Colonic mucosa (tissue), 4 donors: ENCODE measurements at regions not wholly inside any gene's neighbourhood (a gene's known extent, or its start where the extent isn't known, plus 50 kb on each side); places are given as distances from the start of the nearest gene placed in this dataset.

Source experiments
- DNase-seq: peaks from one replicate; pipeline ENCODE4 v3.0.0-alpha.2; 2020
- H3K27ac ChIP-seq: fragments of 200-600 bp; one replicate; pipeline ENCODE4 v1.8.0; 2021
- H3K27me3 ChIP-seq: fragments of 200-600 bp; one replicate; pipeline ENCODE4 v1.8.0; 2021
- H3K36me3 ChIP-seq: fragments of 200-600 bp; one replicate; pipeline ENCODE4 v1.8.0; 2021
- H3K4me1 ChIP-seq: fragments of 200-600 bp; one replicate; pipeline ENCODE4 v1.8.0; 2021; ENCODE audit warnings: mild to moderate bottlenecking
- H3K4me3 ChIP-seq: fragments of 200-600 bp; one replicate; pipeline ENCODE4 v1.8.0; 2021
- H3K9ac ChIP-seq, 2 donors: one replicate each; pipeline ENCODE4 v1.7.0; 2013; ENCODE audit warnings: control low read depth in 2 of 2, low read depth in 2 of 2, low read length in 2 of 2
- H3K9me3 ChIP-seq: fragments of 200-600 bp; one replicate; pipeline ENCODE4 v1.8.0; 2021
- intact Hi-C: fragments of 100-400 bp; cut with DNase I; formaldehyde crosslinking; loops from one replicate; pipeline ENCODE4 v1.14.1; 2022
- TF ChIP-seq, protein P1 (sequence below): fragments of 200-600 bp; IDR thresholded peaks from one replicate; pipeline ENCODE4 v1.8.0; 2022; ENCODE audit warnings: antibody characterized with exemption, mild to moderate bottlenecking
- donor health status: healthy.
- donor health status: DM: no; HTN: no; CAD: no.
- donor health status: DM: no; HTN: no; CAD: no.

DNA sequence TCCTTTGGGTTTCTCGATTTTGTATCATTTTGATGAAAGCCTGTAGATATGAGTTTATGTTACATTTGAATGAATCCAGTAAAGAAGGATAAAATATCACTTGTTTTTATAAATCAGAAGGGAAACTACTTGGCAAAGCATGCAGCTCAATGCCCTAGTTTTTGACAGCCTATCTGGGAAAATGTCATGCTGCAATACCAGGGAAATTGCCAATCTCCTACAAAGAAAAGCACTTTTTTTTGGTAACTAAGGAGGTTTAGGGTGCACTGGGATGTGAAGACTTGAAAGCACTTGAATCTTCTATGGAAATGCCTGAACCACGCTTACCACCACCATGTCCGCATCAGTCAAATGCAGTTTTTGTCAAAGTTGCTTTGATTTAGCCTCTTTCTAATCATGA is 446.9 kb upstream of the LRRC7 start:
- TF ChIP-seq, protein P1, sequence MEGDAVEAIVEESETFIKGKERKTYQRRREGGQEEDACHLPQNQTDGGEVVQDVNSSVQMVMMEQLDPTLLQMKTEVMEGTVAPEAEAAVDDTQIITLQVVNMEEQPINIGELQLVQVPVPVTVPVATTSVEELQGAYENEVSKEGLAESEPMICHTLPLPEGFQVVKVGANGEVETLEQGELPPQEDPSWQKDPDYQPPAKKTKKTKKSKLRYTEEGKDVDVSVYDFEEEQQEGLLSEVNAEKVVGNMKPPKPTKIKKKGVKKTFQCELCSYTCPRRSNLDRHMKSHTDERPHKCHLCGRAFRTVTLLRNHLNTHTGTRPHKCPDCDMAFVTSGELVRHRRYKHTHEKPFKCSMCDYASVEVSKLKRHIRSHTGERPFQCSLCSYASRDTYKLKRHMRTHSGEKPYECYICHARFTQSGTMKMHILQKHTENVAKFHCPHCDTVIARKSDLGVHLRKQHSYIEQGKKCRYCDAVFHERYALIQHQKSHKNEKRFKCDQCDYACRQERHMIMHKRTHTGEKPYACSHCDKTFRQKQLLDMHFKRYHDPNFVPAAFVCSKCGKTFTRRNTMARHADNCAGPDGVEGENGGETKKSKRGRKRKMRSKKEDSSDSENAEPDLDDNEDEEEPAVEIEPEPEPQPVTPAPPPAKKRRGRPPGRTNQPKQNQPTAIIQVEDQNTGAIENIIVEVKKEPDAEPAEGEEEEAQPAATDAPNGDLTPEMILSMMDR: no peak
- Histone ChIP-seq H3K36me3 (no peaks in the 10 kb centered on the region), H3K9me3 (no peaks in the 10 kb centered on the region), H3K27me3 (no peaks in the 10 kb centered on the region), H3K4me3 (no peak overlapping the region), H3K4me1 (no peaks in the 10 kb centered on the region), H3K27ac (no peak overlapping the region), H3K9ac (no peak overlapping the region)
- no peak for DNase-seq
- intact Hi-C loops: no loop called here

GRCh38 chr1:69121723-69122122 is 446.0 kb upstream of the LRRC7 start:
- no peak for DNase-seq
- intact Hi-C loops: no loop called here
- TF ChIP-seq, protein P1: no peak
- Histone ChIP-seq H3K4me1 (no peaks in the 10 kb centered on the region), H3K27me3 (no peaks in the 10 kb centered on the region), H3K27ac (no peak overlapping the region), H3K9me3 (no peaks in the 10 kb centered on the region), H3K36me3 (no peaks in the 10 kb centered on the region), H3K4me3 (no peak overlapping the region), H3K9ac (no peak overlapping the region)

DNA sequence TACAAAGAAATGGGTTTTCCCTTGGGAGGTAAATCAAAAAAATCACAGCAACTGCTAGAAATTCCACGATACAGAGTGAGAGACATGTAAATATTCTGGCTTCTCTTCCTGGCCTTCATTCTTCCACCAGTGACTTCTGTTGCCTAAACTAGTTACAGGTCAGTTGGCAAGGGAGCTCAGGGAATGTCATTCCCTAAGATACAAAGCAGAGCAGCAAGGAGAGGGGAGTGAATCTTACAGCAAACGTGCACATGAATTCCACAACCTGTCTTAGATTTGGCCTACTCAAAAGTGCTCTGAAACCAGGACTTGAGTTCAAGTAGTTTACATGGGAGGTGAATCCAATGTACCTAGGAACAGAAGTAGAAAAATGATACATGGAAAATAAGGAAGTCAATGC is 445.3 kb upstream of the LRRC7 start:
- Histone ChIP-seq H3K36me3 (no peaks in the 10 kb centered on the region), H3K4me3 (no peak overlapping the region), H3K27ac (no peak overlapping the region), H3K27me3 (no peaks in the 10 kb centered on the region), H3K9me3 (no peaks in the 10 kb centered on the region), H3K4me1 (no peaks in the 10 kb centered on the region), H3K9ac (no peak overlapping the region)
- intact Hi-C loops: no loop called here
- TF ChIP-seq, protein P1: no peak
- DNase-seq: no peak

GRCh38 chr1:69123486-69123885 is 444.2 kb upstream of the LRRC7 start:
- intact Hi-C loops: no loop called here
- H3K9ac ChIP-seq: no peak overlapping the region
- no peaks in the 10 kb centered on the region for H3K4me1 ChIP-seq
- TF ChIP-seq, protein P1: no peak
- no peaks in the 10 kb centered on the region for H3K36me3 ChIP-seq
- H3K27ac ChIP-seq: no peak overlapping the region
- no peak overlapping the region for H3K4me3 ChIP-seq
- no peaks in the 10 kb centered on the region for H3K27me3 ChIP-seq
- H3K9me3 ChIP-seq: no peaks in the 10 kb centered on the region
- no peak for DNase-seq

GRCh38 chr1:69126796-69127195 is 440.9 kb upstream of the LRRC7 start:
- Histone ChIP-seq H3K27ac (no peak overlapping the region), H3K4me3 (no peak overlapping the region), H3K36me3 (no peaks in the 10 kb centered on the region), H3K4me1 (no peaks in the 10 kb centered on the region), H3K27me3 (no peaks in the 10 kb centered on the region), H3K9ac (no peak overlapping the region), H3K9me3 (no peaks in the 10 kb centered on the region)
- TF ChIP-seq, protein P1: no peak
- intact Hi-C loops: no loop called here
- DNase-seq: no peak

DNA sequence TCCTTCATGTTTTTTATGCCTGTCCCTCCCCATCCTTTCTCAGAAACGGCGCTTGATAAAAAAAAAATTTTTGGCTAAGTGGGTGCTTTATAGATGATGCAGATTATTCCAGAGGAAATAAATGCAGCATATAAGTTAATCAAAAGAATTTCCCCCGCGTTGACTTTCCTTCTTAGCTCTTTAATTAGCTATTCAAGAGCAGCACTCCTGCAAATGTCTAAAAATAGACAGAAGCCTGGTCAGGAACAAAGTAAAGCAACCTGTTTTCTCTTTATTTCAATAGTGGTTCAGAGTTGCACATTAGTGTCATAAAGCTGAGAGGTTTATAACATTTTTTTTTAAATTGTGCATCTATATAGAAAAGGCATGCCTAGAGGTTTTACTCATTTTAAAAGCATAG is 439.5 kb upstream of the LRRC7 start:
- H3K4me1 ChIP-seq: no peaks in the 10 kb centered on the region
- H3K27me3 ChIP-seq: no peaks in the 10 kb centered on the region
- H3K36me3 ChIP-seq: no peaks in the 10 kb centered on the region
- no peaks in the 10 kb centered on the region for H3K9me3 ChIP-seq
- H3K27ac ChIP-seq: no peak overlapping the region
- no peak overlapping the region for H3K4me3 ChIP-seq
- intact Hi-C loops: no loop called here
- DNase-seq: no peak
- no peak overlapping the region for H3K9ac ChIP-seq
- TF ChIP-seq, protein P1: no peak
